ENCODE measurements at regions not wholly inside any gene's neighbourhood (a gene's known extent, or its start where the extent isn't known, plus 50 kb on each side); places are given as distances from the start of the nearest gene placed in this dataset.

GRCh38 chr21:19244502-19245187 is 841.1 kb upstream of the TMPRSS15 start:
- Histone ChIP-seq H3K79me2 (ENCODE audit: low read length) (no peaks in the 10 kb centered on the region), H3K4me2 (ENCODE audit: low read depth, low read length) (no peak overlapping the region), H3K27ac (ENCODE audit: low read length) (no peak overlapping the region), H3K4me1 (ENCODE audit: low read length) (no peaks in the 10 kb centered on the region), H4K20me1 (ENCODE audit: insufficient read depth, low read length) (no peaks in the 10 kb centered on the region), H3K9ac (ENCODE audit: low read length) (no peak overlapping the region), H3K36me3 (replicated peaks; ENCODE audit: insufficient read depth, low read length) (no peaks in the 10 kb centered on the region), H3K27me3 (replicated peaks; ENCODE audit: insufficient read depth, low read length) (no peaks in the 10 kb centered on the region), H2AFZ (ENCODE audit: low read length) (no peak overlapping the region), H3F3A (ENCODE audit: insufficient read depth, low read length) (no peaks in the 10 kb centered on the region), H3K4me3 (ENCODE audit: low read length) (no peak overlapping the region), H3K9me3 (replicated peaks; ENCODE audit: insufficient read depth, low read length) (no peaks in the 10 kb centered on the region), H3K9me2 (replicated peaks; ENCODE audit: insufficient read depth, low read length) (no peaks in the 10 kb centered on the region)
- no peak for DNase-seq
- no peak for TF ChIP-seq EZH2 (optimal IDR thresholded peaks at IDR 0.05; ENCODE audit: low read depth, low read length)

DNA sequence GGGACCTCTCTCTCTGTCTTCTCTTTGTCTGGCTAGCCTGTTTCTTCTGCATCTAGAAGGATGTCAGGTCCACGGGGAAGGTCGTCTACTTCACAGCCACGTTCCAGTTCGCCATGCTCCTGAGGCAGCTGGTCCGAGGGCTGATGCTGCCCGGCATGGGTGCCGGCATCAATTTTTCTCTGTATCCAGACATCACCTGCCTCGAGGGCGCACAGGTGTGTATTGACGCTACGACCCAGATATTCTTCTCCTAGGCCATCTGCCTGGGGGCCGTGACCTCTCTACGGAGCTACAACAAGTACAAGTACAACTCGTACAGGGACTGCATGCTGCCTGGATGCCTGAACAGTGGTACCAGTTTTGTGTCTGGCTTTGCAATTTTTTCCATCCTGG is 841.6 kb upstream of the TMPRSS15 start:
- H3K79me2 ChIP-seq (ENCODE audit: low read length): no peaks in the 10 kb centered on the region
- H4K20me1 ChIP-seq (ENCODE audit: insufficient read depth, low read length): no peaks in the 10 kb centered on the region
- DNase-seq: no peak
- no peak overlapping the region for H3K4me3 ChIP-seq (ENCODE audit: low read length)
- no peak for TF ChIP-seq EZH2 (optimal IDR thresholded peaks at IDR 0.05; ENCODE audit: low read depth, low read length)
- no peak for TF ChIP-seq EZH2phosphoT487 (IDR thresholded peaks at IDR 0.05; ENCODE audit: low read length)
- no peak for TF ChIP-seq CTCF (IDR thresholded peaks at IDR 0.05; ENCODE audit: low read length)
- no peaks in the 10 kb centered on the region for H3K9me3 ChIP-seq (replicated peaks; ENCODE audit: insufficient read depth, low read length)
- no peaks in the 10 kb centered on the region for H3K36me3 ChIP-seq (replicated peaks; ENCODE audit: insufficient read depth, low read length)
- no peaks in the 10 kb centered on the region for H3K9me2 ChIP-seq (replicated peaks; ENCODE audit: insufficient read depth, low read length)
- no peak overlapping the region for H2AFZ ChIP-seq (ENCODE audit: low read length)
- H3F3A ChIP-seq (ENCODE audit: insufficient read depth, low read length): no peaks in the 10 kb centered on the region
- no peak overlapping the region for H3K9ac ChIP-seq (ENCODE audit: low read length)
- H3K4me2 ChIP-seq (ENCODE audit: low read depth, low read length): no peak overlapping the region
- no peaks in the 10 kb centered on the region for H3K4me1 ChIP-seq (ENCODE audit: low read length)
- H3K27ac ChIP-seq (ENCODE audit: low read length): no peak overlapping the region
- H3K27me3 ChIP-seq (replicated peaks; ENCODE audit: insufficient read depth, low read length): no peaks in the 10 kb centered on the region

GRCh38 chr21:19246018-19246417 is 842.4 kb upstream of the TMPRSS15 start:
- H3K4me3 ChIP-seq (ENCODE audit: low read length): no peak overlapping the region
- H3K9me2 ChIP-seq (replicated peaks; ENCODE audit: insufficient read depth, low read length): no peaks in the 10 kb centered on the region
- H4K20me1 ChIP-seq (ENCODE audit: insufficient read depth, low read length): no peaks in the 10 kb centered on the region
- H3K79me2 ChIP-seq (ENCODE audit: low read length): no peaks in the 10 kb centered on the region
- no peaks in the 10 kb centered on the region for H3K9me3 ChIP-seq (replicated peaks; ENCODE audit: insufficient read depth, low read length)
- H3K4me2 ChIP-seq (ENCODE audit: low read depth, low read length): no peak overlapping the region
- no peaks in the 10 kb centered on the region for H3K27me3 ChIP-seq (replicated peaks; ENCODE audit: insufficient read depth, low read length)
- H3K27ac ChIP-seq (ENCODE audit: low read length): no peak overlapping the region
- no peaks in the 10 kb centered on the region for H3K4me1 ChIP-seq (ENCODE audit: low read length)
- TF ChIP-seq EZH2 (optimal IDR thresholded peaks at IDR 0.05; ENCODE audit: low read depth, low read length) (no peak), CTCF (IDR thresholded peaks at IDR 0.05; ENCODE audit: low read length) (no peak), EZH2phosphoT487 (IDR thresholded peaks at IDR 0.05; ENCODE audit: low read length) (no peak)
- no peaks in the 10 kb centered on the region for H3F3A ChIP-seq (ENCODE audit: insufficient read depth, low read length)
- no peaks in the 10 kb centered on the region for H3K36me3 ChIP-seq (replicated peaks; ENCODE audit: insufficient read depth, low read length)
- no peak overlapping the region for H3K9ac ChIP-seq (ENCODE audit: low read length)
- no peak for DNase-seq
- no peak overlapping the region for H2AFZ ChIP-seq (ENCODE audit: low read length)

DNA sequence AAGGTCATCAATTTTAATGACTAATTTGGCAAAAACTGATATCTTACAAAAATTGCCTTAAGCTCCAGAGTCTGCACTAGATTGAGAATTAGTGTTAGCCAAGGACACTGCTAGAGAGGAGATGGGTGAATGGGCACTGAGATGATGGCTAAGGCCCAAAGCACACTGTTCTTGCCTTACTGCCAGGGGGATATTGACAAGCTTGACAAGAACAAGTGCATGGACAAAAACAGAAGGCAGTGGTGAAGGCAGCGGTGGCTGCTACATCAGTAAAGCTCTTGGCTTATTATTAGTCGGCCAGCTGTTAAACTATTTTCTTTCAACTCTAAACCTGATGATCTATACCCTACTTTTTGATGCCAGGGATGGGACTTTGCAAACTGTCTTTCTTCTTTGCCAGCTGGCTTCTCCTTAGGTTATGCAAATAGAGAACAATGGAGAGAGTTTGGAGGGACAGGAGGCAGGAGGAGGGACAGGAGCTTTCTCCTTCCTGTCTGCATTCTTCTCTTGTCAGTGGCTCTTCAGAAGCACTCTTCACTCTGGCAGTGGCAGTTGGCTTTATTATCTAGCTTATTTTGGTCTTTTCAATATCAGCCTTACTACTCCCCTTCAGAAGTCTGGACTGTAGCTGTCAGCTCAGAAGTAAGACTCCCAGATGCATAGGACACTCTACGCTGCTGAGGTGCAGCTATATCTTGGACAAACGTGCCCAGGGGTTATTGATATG is 853.5 kb upstream of the TMPRSS15 start:
- Histone ChIP-seq H3K4me1 (ENCODE audit: low read length) (no peaks in the 10 kb centered on the region), H3K27ac (ENCODE audit: low read length) (no peak overlapping the region), H3K4me2 (ENCODE audit: low read depth, low read length) (no peak overlapping the region), H3K9ac (ENCODE audit: low read length) (no peak overlapping the region), H3F3A (ENCODE audit: insufficient read depth, low read length) (no peaks in the 10 kb centered on the region), H3K9me2 (replicated peaks; ENCODE audit: insufficient read depth, low read length) (no peaks in the 10 kb centered on the region), H4K20me1 (ENCODE audit: insufficient read depth, low read length) (no peaks in the 10 kb centered on the region), H3K4me3 (ENCODE audit: low read length) (no peak overlapping the region), H2AFZ (ENCODE audit: low read length) (no peak overlapping the region), H3K36me3 (replicated peaks; ENCODE audit: insufficient read depth, low read length) (no peaks in the 10 kb centered on the region), H3K27me3 (replicated peaks; ENCODE audit: insufficient read depth, low read length) (no peaks in the 10 kb centered on the region), H3K9me3 (replicated peaks; ENCODE audit: insufficient read depth, low read length) (no peaks in the 10 kb centered on the region), H3K79me2 (ENCODE audit: low read length) (no peaks in the 10 kb centered on the region)
- no peak for DNase-seq
- TF ChIP-seq EZH2 (optimal IDR thresholded peaks at IDR 0.05; ENCODE audit: low read depth, low read length): no peak
- TF ChIP-seq CTCF (IDR thresholded peaks at IDR 0.05; ENCODE audit: low read length): no peak
- no peak for TF ChIP-seq EZH2phosphoT487 (IDR thresholded peaks at IDR 0.05; ENCODE audit: low read length)

Data from MM.1S (cell line).